ENCODE measurements at regions not wholly inside any gene's neighbourhood (a gene's known extent, or its start where the extent isn't known, plus 50 kb on each side); places are given as distances from the start of the nearest gene placed in this dataset.

GRCh38 chr18:22337306-22337705 lies 80.4 kb downstream of the CTAGE1 start:
- DNase-seq (ENCODE audit: low read depth) (no peak), FAIRE-seq (no peak)
- Histone ChIP-seq H3K27me3 (ENCODE audit: control insufficient read depth, insufficient read depth, low read length) (no peaks in the 10 kb centered on the region), H3K4me3 (ENCODE audit: low read depth, low read length) (no peak overlapping the region), H3K36me3 (ENCODE audit: control insufficient read depth, insufficient read depth, low read length) (no peaks in the 10 kb centered on the region)
- no peak for TF ChIP-seq CTCF (IDR thresholded peaks at IDR 0.05; ENCODE audit: insufficient read depth, low read length, severe bottlenecking)

- no peak overlapping the region for H3K4me3 ChIP-seq (ENCODE audit: low read depth, low read length)
- FAIRE-seq, result no peak
- no peak for DNase-seq (ENCODE audit: low read depth)
- no peaks in the 10 kb centered on the region for H3K36me3 ChIP-seq (ENCODE audit: control insufficient read depth, insufficient read depth, low read length)
- TF ChIP-seq CTCF (IDR thresholded peaks at IDR 0.05; ENCODE audit: insufficient read depth, low read length, severe bottlenecking), result no peak
- no peaks in the 10 kb centered on the region for H3K27me3 ChIP-seq (ENCODE audit: control insufficient read depth, insufficient read depth, low read length)
Observed at GRCh38 chr18:22336406-22336805, 81.3 kb downstream of the CTAGE1 start.

- H3K27me3 ChIP-seq (ENCODE audit: control insufficient read depth, insufficient read depth, low read length), result no peaks in the 10 kb centered on the region
- DNase-seq (ENCODE audit: low read depth), result peak; percentile 16
- TF ChIP-seq CTCF (IDR thresholded peaks at IDR 0.05; ENCODE audit: insufficient read depth, low read length, severe bottlenecking), result no peak
- H3K36me3 ChIP-seq (ENCODE audit: control insufficient read depth, insufficient read depth, low read length), result no peaks in the 10 kb centered on the region
- no peak for FAIRE-seq
- H3K4me3 ChIP-seq (ENCODE audit: low read depth, low read length), result no peak overlapping the region
Observed at GRCh38 chr18:22335731-22336198, 82.0 kb downstream of the CTAGE1 start.

- TF ChIP-seq CTCF (IDR thresholded peaks at IDR 0.05; ENCODE audit: insufficient read depth, low read length, severe bottlenecking), result no peak
- H3K27me3 ChIP-seq (ENCODE audit: control insufficient read depth, insufficient read depth, low read length), result no peaks in the 10 kb centered on the region
- DNase-seq (ENCODE audit: low read depth) (no peak), FAIRE-seq (no peak)
- no peak overlapping the region for H3K4me3 ChIP-seq (ENCODE audit: low read depth, low read length)
- no peaks in the 10 kb centered on the region for H3K36me3 ChIP-seq (ENCODE audit: control insufficient read depth, insufficient read depth, low read length)
Observed at GRCh38 chr18:22334567-22334966, 83.1 kb downstream of the CTAGE1 start.

- H3K36me3 ChIP-seq (ENCODE audit: control insufficient read depth, insufficient read depth, low read length), result no peaks in the 10 kb centered on the region
- no peak for DNase-seq (ENCODE audit: low read depth)
- H3K27me3 ChIP-seq (ENCODE audit: control insufficient read depth, insufficient read depth, low read length), result no peaks in the 10 kb centered on the region
- FAIRE-seq, result no peak
- no peak overlapping the region for H3K4me3 ChIP-seq (ENCODE audit: low read depth, low read length)
- TF ChIP-seq CTCF (IDR thresholded peaks at IDR 0.05; ENCODE audit: insufficient read depth, low read length, severe bottlenecking), result no peak
Observed at GRCh38 chr18:22332590-22332989, 85.1 kb downstream of the CTAGE1 start.

GRCh38 chr18:22330508-22330907 lies 87.2 kb downstream of the CTAGE1 start:
- Histone ChIP-seq H3K27me3 (ENCODE audit: control insufficient read depth, insufficient read depth, low read length) (no peaks in the 10 kb centered on the region), H3K36me3 (ENCODE audit: control insufficient read depth, insufficient read depth, low read length) (no peaks in the 10 kb centered on the region), H3K4me3 (ENCODE audit: low read depth, low read length) (no peak overlapping the region)
- TF ChIP-seq CTCF (IDR thresholded peaks at IDR 0.05; ENCODE audit: insufficient read depth, low read length, severe bottlenecking), result no peak
- DNase-seq (ENCODE audit: low read depth), result no peak
- FAIRE-seq, result no peak

Measured in bronchial epithelial cell (primary cell).